Loucy (cell line): ENCODE measurements at regions not wholly inside any gene's neighbourhood (a gene's known extent, or its start where the extent isn't known, plus 50 kb on each side); places are given as distances from the start of the nearest gene placed in this dataset.

ENCODE experiments used
- EZH2phosphoT487 ChIP-seq: fragments of 200-600 bp; IDR thresholded peaks from 2 replicates; pipeline ENCODE4 v1.6.1; 2018; ENCODE audit warnings: antibody characterized with exemption, mild to moderate bottlenecking, moderate library complexity, borderline replicate concordance
- TF ChIP-seq, protein P1 (sequence below): fragments of 200-600 bp; sonication (generic); conservative IDR thresholded peaks from 2 replicates; pipeline ENCODE4 v1.5.1; 2014; ENCODE audit warnings: mild to moderate bottlenecking, antibody characterized with exemption, low read length

DNA sequence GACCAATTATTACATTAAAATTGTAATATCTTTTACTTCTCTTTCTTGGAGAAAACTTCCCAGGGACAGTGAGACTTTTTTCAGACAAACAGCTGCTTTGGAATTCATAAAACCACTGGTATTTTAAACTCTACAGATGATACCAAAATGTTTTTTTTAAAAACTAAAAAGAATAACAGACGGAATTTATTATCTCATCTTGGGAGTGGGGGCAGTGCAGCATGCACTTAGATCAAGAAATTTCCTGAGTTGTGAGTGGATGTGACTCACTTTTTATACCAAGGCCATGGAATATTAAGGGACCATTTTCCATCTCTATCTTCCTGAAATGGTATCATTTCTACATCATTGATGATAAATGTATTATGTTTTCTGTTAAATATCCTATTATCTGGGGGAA is 422.8 kb upstream of the HNRNPA3 start:
- TF ChIP-seq, protein P1, sequence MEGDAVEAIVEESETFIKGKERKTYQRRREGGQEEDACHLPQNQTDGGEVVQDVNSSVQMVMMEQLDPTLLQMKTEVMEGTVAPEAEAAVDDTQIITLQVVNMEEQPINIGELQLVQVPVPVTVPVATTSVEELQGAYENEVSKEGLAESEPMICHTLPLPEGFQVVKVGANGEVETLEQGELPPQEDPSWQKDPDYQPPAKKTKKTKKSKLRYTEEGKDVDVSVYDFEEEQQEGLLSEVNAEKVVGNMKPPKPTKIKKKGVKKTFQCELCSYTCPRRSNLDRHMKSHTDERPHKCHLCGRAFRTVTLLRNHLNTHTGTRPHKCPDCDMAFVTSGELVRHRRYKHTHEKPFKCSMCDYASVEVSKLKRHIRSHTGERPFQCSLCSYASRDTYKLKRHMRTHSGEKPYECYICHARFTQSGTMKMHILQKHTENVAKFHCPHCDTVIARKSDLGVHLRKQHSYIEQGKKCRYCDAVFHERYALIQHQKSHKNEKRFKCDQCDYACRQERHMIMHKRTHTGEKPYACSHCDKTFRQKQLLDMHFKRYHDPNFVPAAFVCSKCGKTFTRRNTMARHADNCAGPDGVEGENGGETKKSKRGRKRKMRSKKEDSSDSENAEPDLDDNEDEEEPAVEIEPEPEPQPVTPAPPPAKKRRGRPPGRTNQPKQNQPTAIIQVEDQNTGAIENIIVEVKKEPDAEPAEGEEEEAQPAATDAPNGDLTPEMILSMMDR: no peak
- no peak for TF ChIP-seq EZH2phosphoT487
